GM20000 (cell line): ENCODE measurements at regions not wholly inside any gene's neighbourhood (a gene's known extent, or its start where the extent isn't known, plus 50 kb on each side); places are given as distances from the start of the nearest gene placed in this dataset.

Experiments
- DNase-seq: peaks from one replicate; pipeline ENCODE4 v3.0.0; 2012; ENCODE audit warnings: low spot score
- CTCF ChIP-seq: IDR thresholded peaks from 2 replicates; pipeline ENCODE4 v1.5.1; 2012; ENCODE audit warnings: mild to moderate bottlenecking, control low read depth; ENCODE audit errors: extremely low read depth, missing control alignments

DNA sequence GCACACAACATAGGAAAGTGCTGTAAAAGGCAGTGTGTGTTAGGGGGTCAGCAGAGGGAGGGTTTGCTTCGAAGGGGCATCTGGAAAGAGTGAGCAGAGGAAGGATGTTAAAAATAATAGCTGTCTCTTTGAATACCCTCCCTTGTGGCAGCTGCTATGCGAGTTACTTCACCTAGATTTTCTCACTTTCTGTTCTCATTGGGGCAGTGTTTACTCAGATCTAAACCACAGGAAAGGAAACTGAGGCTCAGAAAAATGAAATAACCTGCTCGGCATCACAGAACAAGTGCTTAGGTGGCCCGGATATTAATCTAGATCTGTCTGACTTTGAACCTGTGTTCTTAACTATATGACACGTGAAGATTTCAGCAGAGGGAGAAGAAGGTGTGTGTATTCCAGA, 125.3 kb downstream of the C11orf91 start:
- DNase-seq, result peak; percentile 19
- TF ChIP-seq CTCF, result no peak

DNA sequence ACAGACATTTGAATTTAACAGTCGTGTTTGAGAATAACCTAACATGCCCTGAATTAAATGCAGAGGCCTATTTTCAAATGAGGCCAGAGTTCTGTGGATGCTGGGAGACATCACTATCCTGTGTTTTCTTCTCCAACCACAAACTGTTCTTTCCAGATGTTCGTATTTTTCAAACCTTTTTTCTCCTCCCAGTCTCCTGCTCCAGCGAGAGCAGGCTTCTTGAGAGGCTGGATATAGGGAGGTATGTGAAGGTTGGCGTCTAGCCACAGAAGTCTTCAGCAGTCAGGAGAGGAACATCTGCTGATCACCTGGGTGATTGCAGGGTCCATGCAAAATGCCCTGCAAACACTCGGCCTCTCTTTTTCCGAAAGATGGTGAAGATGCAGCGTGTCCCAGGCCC, 126.3 kb downstream of the C11orf91 start:
- no peak for DNase-seq
- no peak for TF ChIP-seq CTCF

DNA sequence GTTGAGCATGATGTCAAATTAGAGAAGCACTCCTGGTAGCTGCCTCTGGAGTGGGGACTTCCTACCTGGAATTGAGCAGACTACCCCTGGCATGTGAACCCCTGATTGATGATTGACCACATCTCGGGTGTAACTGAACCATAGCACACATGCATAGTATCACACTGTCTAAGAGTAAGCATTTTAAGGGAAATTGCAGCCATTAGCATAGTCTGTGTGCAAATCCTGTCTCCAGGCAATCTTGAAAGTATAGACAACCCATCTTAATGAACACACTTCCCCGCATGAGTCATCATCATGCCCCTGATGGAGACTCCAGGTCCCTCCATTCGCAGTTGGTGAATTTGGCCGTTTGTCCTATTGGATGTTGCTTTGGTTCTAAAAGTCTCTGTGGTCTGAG, 131.3 kb downstream of the C11orf91 start:
- TF ChIP-seq CTCF, result no peak
- no peak for DNase-seq

- no peak for DNase-seq
These were observed 133.6 kb downstream of the C11orf91 start for GRCh38 chr11:33567004-33567403.

GRCh38 chr11:33564856-33565453, 135.7 kb downstream of the C11orf91 start:
- TF ChIP-seq CTCF, result no peak
- no peak for DNase-seq

More at GRCh38 chr11:33567004-33567403, 133.6 kb downstream of the C11orf91 start:
- no peak for TF ChIP-seq CTCF

- no peak for TF ChIP-seq CTCF
- no peak for DNase-seq
These were observed 139.9 kb downstream of the C11orf91 start for GRCh38 chr11:33560729-33561128.

GRCh38 chr11:33559567-33559966, 141.1 kb downstream of the C11orf91 start:
- DNase-seq, result no peak
- TF ChIP-seq CTCF, result no peak
